Fibroblast of upper back skin (primary cell): ENCODE measurements at regions not wholly inside any gene's neighbourhood (a gene's known extent, or its start where the extent isn't known, plus 50 kb on each side); places are given as distances from the start of the nearest gene placed in this dataset.
A peak's percentile ranks its signal among the peaks of the same experiment; 100 is the strongest.
"Not testable (repeated sequence)": the region's sequence is repeated elsewhere in the genome, so short reads cannot be mapped to it uniquely, and the experiment has no call there.

Source experiments
- DNase-seq: peaks from one replicate; pipeline ENCODE4 v3.0.0-alpha.2; 2013

- DNase-seq = no peak
Measured at GRCh38 chr1:119191325-119191724, 50.9 kb upstream of the WARS2 start.

GRCh38 chr1:119204197-119204960 is 63.9 kb upstream of the WARS2 start:
- DNase-seq = peak; percentile 61

GRCh38 chr1:119204961-119205357 is 64.5 kb upstream of the WARS2 start:
- no peak for DNase-seq

- peak; percentile 43 for DNase-seq
Measured at GRCh38 chr1:119209061-119209460, 68.6 kb upstream of the WARS2 start.

GRCh38 chr1:119209596-119210295 is 69.3 kb upstream of the WARS2 start:
- DNase-seq = peak; percentile 35

GRCh38 chr1:119210296-119210649 is 69.8 kb upstream of the WARS2 start:
- no peak for DNase-seq

GRCh38 chr1:119213213-119213612 is 72.8 kb upstream of the WARS2 start:
- not testable (repeated sequence) for DNase-seq

- DNase-seq = not testable (repeated sequence)
Measured at GRCh38 chr1:119214961-119215360, 74.5 kb upstream of the WARS2 start.

- DNase-seq = no peak
Measured at GRCh38 chr1:119217309-119217828, 76.9 kb upstream of the WARS2 start.

- DNase-seq = no peak
Measured at GRCh38 chr1:119219711-119220110, 79.3 kb upstream of the WARS2 start.

- DNase-seq = peak; percentile 95
Measured at GRCh38 chr1:119220991-119221390, 80.5 kb upstream of the WARS2 start.

- no peak for DNase-seq
Measured at GRCh38 chr1:119222271-119222670, 81.8 kb upstream of the WARS2 start.

- peak; percentile 79 for DNase-seq
Measured at GRCh38 chr1:119225265-119225664, 84.8 kb upstream of the WARS2 start.

- DNase-seq = no peak
Measured at GRCh38 chr1:119225831-119226230, 85.4 kb upstream of the WARS2 start.

GRCh38 chr1:119226321-119226720 is 85.9 kb upstream of the WARS2 start:
- no peak for DNase-seq

GRCh38 chr1:119226913-119227312 is 86.5 kb upstream of the WARS2 start:
- DNase-seq = peak; percentile 46

- peak; percentile 83 for DNase-seq
Measured at GRCh38 chr1:119227456-119227855, 87.0 kb upstream of the WARS2 start.

- no peak for DNase-seq
Measured at GRCh38 chr1:119228335-119229080, 88.1 kb upstream of the WARS2 start.

GRCh38 chr1:119235120-119235519 is 94.7 kb upstream of the WARS2 start:
- DNase-seq = no peak

- DNase-seq = no peak
Measured at GRCh38 chr1:119245881-119246280, 105.4 kb upstream of the WARS2 start.

GRCh38 chr1:119249283-119249682 is 108.8 kb upstream of the WARS2 start:
- DNase-seq = no peak

- peak; percentile 70 for DNase-seq
Measured at GRCh38 chr1:119250299-119250698, 109.8 kb upstream of the WARS2 start.

- no peak for DNase-seq
Measured at GRCh38 chr1:119251751-119252150, 111.3 kb upstream of the WARS2 start.

GRCh38 chr1:119253366-119253765 is 112.9 kb upstream of the WARS2 start:
- DNase-seq = no peak
